ENCODE measurements at regions not wholly inside any gene's neighbourhood (a gene's known extent, or its start where the extent isn't known, plus 50 kb on each side); places are given as distances from the start of the nearest gene placed in this dataset.

GRCh38 chr9:100811643-100812042 is 216.9 kb upstream of the PLPPR1 start:
- TF ChIP-seq ZNF274 (IDR thresholded peaks at IDR 0.05; ENCODE audit: low read depth, low read length) = no peak
- TF ChIP-seq SUZ12 (IDR thresholded peaks at IDR 0.05; ENCODE audit: extremely low read depth, insufficient read depth, insufficient read length) = no peak
- TF ChIP-seq YY1 (IDR thresholded peaks at IDR 0.05; ENCODE audit: insufficient read depth, insufficient read length) = no peak
